Endothelial cell of umbilical vein (primary cell): ENCODE measurements at regions not wholly inside any gene's neighbourhood (a gene's known extent, or its start where the extent isn't known, plus 50 kb on each side); places are given as distances from the start of the nearest gene placed in this dataset.

Source experiments
- EZH2 ChIP-seq: IDR thresholded peaks from 2 replicates; pipeline ENCODE4 v1.6.1; 2012; ENCODE audit warnings: borderline replicate concordance, low read depth, mild to moderate bottlenecking, moderate library complexity, low read length, inconsistent platforms; ENCODE audit not compliant: severe bottlenecking
- FOS ChIP-seq: IDR thresholded peaks from 2 replicates; pipeline ENCODE4 v1.6.1; 2011; ENCODE audit warnings: mild to moderate bottlenecking, low read length, moderate library complexity, borderline replicate concordance; ENCODE audit not compliant: insufficient read depth
- JUN ChIP-seq: IDR thresholded peaks from 2 replicates; pipeline ENCODE4 v1.6.1; 2011; ENCODE audit warnings: borderline replicate concordance, low read depth; ENCODE audit not compliant: insufficient read length, insufficient read depth
- MYC ChIP-seq: IDR thresholded peaks from one replicate; pipeline ENCODE4 v1.6.1; 2011; ENCODE audit warnings: mild to moderate bottlenecking, low read depth, low read length
- POLR2A ChIP-seq: IDR thresholded peaks from 2 replicates; pipeline ENCODE4 v1.6.1; 2012; ENCODE audit warnings: low read depth, mild to moderate bottlenecking, control low read depth, low read length
- POLR2AphosphoS5 ChIP-seq: IDR thresholded peaks from 2 replicates; pipeline ENCODE4 v1.6.1; 2012; ENCODE audit warnings: low read depth, mild to moderate bottlenecking, control low read depth, low read length, moderate library complexity; ENCODE audit not compliant: insufficient read depth
- TF ChIP-seq, protein P1 (sequence below), 2 donors: IDR thresholded peaks; 1 replicate in 1 of 2; 2 replicates in 1 of 2; pipeline ENCODE4 v1.5.1; 2011; ENCODE audit warnings: low read length in 2 of 2, mild to moderate bottlenecking in 2 of 2, moderate library complexity in 2 of 2, control low read depth in 1 of 2, inconsistent platforms in 1 of 2, low read depth in 1 of 2; ENCODE audit not compliant: insufficient read depth in 1 of 2; ENCODE audit errors: extremely low read depth in 1 of 2
- TF ChIP-seq, protein P2 (sequence below): IDR thresholded peaks from 2 replicates; pipeline ENCODE4 v1.6.1; 2011; ENCODE audit not compliant: insufficient read depth, insufficient read length

DNA sequence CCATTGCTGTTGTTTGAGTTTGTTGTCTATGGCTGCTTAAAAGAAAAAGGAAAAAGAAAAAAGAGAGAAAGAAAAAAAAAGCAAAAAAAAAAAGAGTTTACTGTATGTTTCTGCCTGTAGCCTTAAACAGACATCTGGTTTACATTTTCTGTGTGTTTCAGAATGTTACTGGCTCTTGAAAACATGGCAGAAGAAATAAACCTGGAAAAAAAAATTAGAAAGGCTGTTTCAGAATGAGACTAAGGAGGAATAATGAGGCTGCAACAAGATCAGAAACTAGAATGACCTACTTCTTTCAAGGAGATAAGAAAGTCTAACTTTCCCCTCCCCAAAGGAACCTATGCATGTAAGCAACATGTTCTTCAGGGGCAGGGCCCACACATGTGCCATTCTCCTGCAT, 292.1 kb downstream of the DIPK2A start:
- TF ChIP-seq POLR2A (no peak), EZH2 (no peak), MYC (no peak), JUN (no peak), POLR2AphosphoS5 (no peak), FOS (no peak)
- TF ChIP-seq, protein P1, sequence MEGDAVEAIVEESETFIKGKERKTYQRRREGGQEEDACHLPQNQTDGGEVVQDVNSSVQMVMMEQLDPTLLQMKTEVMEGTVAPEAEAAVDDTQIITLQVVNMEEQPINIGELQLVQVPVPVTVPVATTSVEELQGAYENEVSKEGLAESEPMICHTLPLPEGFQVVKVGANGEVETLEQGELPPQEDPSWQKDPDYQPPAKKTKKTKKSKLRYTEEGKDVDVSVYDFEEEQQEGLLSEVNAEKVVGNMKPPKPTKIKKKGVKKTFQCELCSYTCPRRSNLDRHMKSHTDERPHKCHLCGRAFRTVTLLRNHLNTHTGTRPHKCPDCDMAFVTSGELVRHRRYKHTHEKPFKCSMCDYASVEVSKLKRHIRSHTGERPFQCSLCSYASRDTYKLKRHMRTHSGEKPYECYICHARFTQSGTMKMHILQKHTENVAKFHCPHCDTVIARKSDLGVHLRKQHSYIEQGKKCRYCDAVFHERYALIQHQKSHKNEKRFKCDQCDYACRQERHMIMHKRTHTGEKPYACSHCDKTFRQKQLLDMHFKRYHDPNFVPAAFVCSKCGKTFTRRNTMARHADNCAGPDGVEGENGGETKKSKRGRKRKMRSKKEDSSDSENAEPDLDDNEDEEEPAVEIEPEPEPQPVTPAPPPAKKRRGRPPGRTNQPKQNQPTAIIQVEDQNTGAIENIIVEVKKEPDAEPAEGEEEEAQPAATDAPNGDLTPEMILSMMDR (IDR thresholded peaks at IDR 0.05; ENCODE audit: extremely low read depth in 1 of 2, insufficient read depth in 1 of 2, low read depth in 1 of 2, low read length in 2 of 2) = no peak
- TF ChIP-seq, protein P2, sequence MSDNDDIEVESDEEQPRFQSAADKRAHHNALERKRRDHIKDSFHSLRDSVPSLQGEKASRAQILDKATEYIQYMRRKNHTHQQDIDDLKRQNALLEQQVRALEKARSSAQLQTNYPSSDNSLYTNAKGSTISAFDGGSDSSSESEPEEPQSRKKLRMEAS = no peak
